ENCODE measurements at regions not wholly inside any gene's neighbourhood (a gene's known extent, or its start where the extent isn't known, plus 50 kb on each side); places are given as distances from the start of the nearest gene placed in this dataset.

DNA sequence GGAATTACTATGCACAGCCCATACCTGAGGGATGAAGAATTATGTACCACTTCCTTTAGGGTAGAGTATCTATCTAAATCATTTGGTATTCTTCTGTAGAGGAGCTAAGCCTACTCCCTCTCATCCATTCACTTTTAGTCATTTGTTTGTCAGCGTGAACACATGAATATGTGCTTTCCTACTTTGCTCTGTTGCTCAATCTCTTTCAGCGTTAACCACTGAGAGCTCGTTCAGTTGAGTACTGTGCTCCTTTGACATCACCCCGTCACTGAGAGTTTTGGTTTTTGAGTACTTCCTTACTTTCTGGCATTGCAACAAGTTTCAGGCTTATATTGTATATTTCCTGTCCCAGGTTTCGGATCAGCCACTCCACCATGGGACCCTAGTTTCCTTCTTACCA lies 700.6 kb downstream of the NLGN4X start:
- TF ChIP-seq POLR2A (IDR thresholded peaks at IDR 0.05; ENCODE audit: low read depth, low read length) (no peak), RAD21 (IDR thresholded peaks at IDR 0.05; ENCODE audit: insufficient read depth, low read depth, low read length) (no peak), TBL1XR1 (IDR thresholded peaks at IDR 0.05; ENCODE audit: low read depth, low read length) (no peak), GABPA (IDR thresholded peaks at IDR 0.05; ENCODE audit: low read depth) (no peak), EZH2 (IDR thresholded peaks at IDR 0.05; ENCODE audit: borderline replicate concordance, control insufficient read depth, low read depth, low read length) (no peak), MYB (IDR thresholded peaks at IDR 0.05; ENCODE audit: borderline replicate concordance, low read depth, low read length) (no peak), ATF7 (IDR thresholded peaks at IDR 0.05; ENCODE audit: low read depth) (no peak), RFX5 (IDR thresholded peaks at IDR 0.05; ENCODE audit: low read depth, low read length) (no peak)
- TF ChIP-seq, protein P1, sequence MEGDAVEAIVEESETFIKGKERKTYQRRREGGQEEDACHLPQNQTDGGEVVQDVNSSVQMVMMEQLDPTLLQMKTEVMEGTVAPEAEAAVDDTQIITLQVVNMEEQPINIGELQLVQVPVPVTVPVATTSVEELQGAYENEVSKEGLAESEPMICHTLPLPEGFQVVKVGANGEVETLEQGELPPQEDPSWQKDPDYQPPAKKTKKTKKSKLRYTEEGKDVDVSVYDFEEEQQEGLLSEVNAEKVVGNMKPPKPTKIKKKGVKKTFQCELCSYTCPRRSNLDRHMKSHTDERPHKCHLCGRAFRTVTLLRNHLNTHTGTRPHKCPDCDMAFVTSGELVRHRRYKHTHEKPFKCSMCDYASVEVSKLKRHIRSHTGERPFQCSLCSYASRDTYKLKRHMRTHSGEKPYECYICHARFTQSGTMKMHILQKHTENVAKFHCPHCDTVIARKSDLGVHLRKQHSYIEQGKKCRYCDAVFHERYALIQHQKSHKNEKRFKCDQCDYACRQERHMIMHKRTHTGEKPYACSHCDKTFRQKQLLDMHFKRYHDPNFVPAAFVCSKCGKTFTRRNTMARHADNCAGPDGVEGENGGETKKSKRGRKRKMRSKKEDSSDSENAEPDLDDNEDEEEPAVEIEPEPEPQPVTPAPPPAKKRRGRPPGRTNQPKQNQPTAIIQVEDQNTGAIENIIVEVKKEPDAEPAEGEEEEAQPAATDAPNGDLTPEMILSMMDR (IDR thresholded peaks at IDR 0.05 in 2 of 3, conservative IDR thresholded peaks at IDR 0.05 in 1 of 3; ENCODE audit: control insufficient read depth in 2 of 3, extremely low read depth in 1 of 3, insufficient read depth in 1 of 3, low read depth in 3 of 3, low read length in 3 of 3) = no peak
- TF ChIP-seq, protein P2, sequence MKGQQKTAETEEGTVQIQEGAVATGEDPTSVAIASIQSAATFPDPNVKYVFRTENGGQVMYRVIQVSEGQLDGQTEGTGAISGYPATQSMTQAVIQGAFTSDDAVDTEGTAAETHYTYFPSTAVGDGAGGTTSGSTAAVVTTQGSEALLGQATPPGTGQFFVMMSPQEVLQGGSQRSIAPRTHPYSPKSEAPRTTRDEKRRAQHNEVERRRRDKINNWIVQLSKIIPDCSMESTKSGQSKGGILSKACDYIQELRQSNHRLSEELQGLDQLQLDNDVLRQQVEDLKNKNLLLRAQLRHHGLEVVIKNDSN (IDR thresholded peaks at IDR 0.05; ENCODE audit: borderline replicate concordance, extremely low read length, insufficient read depth, low read depth, low read length) = no peak
- TF ChIP-seq, protein P3, sequence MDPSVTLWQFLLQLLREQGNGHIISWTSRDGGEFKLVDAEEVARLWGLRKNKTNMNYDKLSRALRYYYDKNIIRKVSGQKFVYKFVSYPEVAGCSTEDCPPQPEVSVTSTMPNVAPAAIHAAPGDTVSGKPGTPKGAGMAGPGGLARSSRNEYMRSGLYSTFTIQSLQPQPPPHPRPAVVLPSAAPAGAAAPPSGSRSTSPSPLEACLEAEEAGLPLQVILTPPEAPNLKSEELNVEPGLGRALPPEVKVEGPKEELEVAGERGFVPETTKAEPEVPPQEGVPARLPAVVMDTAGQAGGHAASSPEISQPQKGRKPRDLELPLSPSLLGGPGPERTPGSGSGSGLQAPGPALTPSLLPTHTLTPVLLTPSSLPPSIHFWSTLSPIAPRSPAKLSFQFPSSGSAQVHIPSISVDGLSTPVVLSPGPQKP (IDR thresholded peaks at IDR 0.05; ENCODE audit: low read depth, low read length) = no peak
- TF ChIP-seq, protein P4, sequence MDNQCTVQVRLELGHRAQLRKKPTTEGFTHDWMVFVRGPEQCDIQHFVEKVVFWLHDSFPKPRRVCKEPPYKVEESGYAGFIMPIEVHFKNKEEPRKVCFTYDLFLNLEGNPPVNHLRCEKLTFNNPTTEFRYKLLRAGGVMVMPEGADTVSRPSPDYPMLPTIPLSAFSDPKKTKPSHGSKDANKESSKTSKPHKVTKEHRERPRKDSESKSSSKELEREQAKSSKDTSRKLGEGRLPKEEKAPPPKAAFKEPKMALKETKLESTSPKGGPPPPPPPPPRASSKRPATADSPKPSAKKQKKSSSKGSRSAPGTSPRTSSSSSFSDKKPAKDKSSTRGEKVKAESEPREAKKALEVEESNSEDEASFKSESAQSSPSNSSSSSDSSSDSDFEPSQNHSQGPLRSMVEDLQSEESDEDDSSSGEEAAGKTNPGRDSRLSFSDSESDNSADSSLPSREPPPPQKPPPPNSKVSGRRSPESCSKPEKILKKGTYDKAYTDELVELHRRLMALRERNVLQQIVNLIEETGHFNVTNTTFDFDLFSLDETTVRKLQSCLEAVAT (IDR thresholded peaks at IDR 0.05) = no peak

Measured in GM12878 (cell line).